ENCODE measurements at regions not wholly inside any gene's neighbourhood (a gene's known extent, or its start where the extent isn't known, plus 50 kb on each side); places are given as distances from the start of the nearest gene placed in this dataset.

DNA sequence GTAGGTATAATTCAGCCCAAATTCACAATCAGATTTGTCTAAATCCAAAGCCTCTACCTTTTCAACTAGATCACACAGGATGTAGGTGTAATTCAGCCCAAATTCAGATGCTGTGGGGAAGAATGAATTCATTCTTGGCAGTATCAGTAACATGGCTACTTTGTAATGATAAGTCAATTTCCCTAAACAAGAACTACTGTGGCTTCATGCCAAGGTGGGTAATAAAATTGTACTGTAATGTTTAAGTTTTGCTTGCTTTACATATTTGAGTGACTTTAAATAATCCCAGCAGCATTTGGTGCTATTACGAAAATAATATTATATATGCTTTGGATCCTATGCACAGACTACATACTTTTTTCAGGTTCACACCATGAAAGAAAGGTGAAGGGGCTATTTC, 239.1 kb downstream of the HDGFL1 start:
- TF ChIP-seq POLR2AphosphoS5 (IDR thresholded peaks at IDR 0.05) = no peak
- TF ChIP-seq, protein P1, sequence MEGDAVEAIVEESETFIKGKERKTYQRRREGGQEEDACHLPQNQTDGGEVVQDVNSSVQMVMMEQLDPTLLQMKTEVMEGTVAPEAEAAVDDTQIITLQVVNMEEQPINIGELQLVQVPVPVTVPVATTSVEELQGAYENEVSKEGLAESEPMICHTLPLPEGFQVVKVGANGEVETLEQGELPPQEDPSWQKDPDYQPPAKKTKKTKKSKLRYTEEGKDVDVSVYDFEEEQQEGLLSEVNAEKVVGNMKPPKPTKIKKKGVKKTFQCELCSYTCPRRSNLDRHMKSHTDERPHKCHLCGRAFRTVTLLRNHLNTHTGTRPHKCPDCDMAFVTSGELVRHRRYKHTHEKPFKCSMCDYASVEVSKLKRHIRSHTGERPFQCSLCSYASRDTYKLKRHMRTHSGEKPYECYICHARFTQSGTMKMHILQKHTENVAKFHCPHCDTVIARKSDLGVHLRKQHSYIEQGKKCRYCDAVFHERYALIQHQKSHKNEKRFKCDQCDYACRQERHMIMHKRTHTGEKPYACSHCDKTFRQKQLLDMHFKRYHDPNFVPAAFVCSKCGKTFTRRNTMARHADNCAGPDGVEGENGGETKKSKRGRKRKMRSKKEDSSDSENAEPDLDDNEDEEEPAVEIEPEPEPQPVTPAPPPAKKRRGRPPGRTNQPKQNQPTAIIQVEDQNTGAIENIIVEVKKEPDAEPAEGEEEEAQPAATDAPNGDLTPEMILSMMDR (IDR thresholded peaks at IDR 0.05) = no peak
- TF ChIP-seq EP300 (IDR thresholded peaks at IDR 0.05) = no peak

Measured in stomach (tissue), 4 donors.